GM18873 (cell line): ENCODE measurements at regions not wholly inside any gene's neighbourhood (a gene's known extent, or its start where the extent isn't known, plus 50 kb on each side); places are given as distances from the start of the nearest gene placed in this dataset.

Experiments
- ATAC-seq: cut with Tn5 transposase; IDR thresholded peaks from one replicate; pipeline ENCODE4 v1.9.1; 2021; ENCODE audit warnings: mild to moderate bottlenecking, moderate library complexity, moderate number of reproducible peaks; ENCODE audit not compliant: unreplicated experiment, low FRiP score

GRCh38 chr5:17690473-17690872, 56.2 kb downstream of the TAF11L14 start:
- no peak for ATAC-seq

GRCh38 chr5:17691762-17692161, 57.5 kb downstream of the TAF11L14 start:
- no peak for ATAC-seq

GRCh38 chr5:17694371-17694770, 60.1 kb downstream of the TAF11L14 start:
- no peak for ATAC-seq

- ATAC-seq, result no peak
Observed at GRCh38 chr5:17694914-17695313, 60.7 kb downstream of the TAF11L14 start.

GRCh38 chr5:17696627-17697026, 62.4 kb downstream of the TAF11L14 start:
- no peak for ATAC-seq

- no peak for ATAC-seq
Observed at GRCh38 chr5:17697671-17698070, 63.4 kb downstream of the TAF11L14 start.

- no peak for ATAC-seq
Observed at GRCh38 chr5:17709011-17709710, 74.9 kb downstream of the TAF11L14 start.

GRCh38 chr5:17713301-17713700, 79.0 kb downstream of the TAF11L14 start:
- ATAC-seq, result no peak

- no peak for ATAC-seq
Observed at GRCh38 chr5:17714186-17714585, 79.9 kb downstream of the TAF11L14 start.

GRCh38 chr5:17719592-17719991, 85.3 kb downstream of the TAF11L14 start:
- no peak for ATAC-seq

- ATAC-seq, result no peak
Observed at GRCh38 chr5:17720071-17720470, 85.8 kb downstream of the TAF11L14 start.

- ATAC-seq, result no peak
Observed at GRCh38 chr5:17723876-17724275, 89.6 kb downstream of the TAF11L14 start.

GRCh38 chr5:17727098-17727497, 92.8 kb downstream of the TAF11L14 start:
- ATAC-seq, result no peak

GRCh38 chr5:17730421-17730820, 96.2 kb downstream of the TAF11L14 start:
- ATAC-seq, result no peak

- ATAC-seq, result no peak
Observed at GRCh38 chr5:17732351-17732923, 98.2 kb downstream of the TAF11L14 start.

GRCh38 chr5:17734011-17734410, 99.8 kb downstream of the TAF11L14 start:
- ATAC-seq, result no peak

- no peak for ATAC-seq
Observed at GRCh38 chr5:17735761-17736160, 101.5 kb downstream of the TAF11L14 start.

- ATAC-seq, result no peak
Observed at GRCh38 chr5:17737092-17737491, 102.8 kb downstream of the TAF11L14 start.

GRCh38 chr5:17738446-17738845, 104.2 kb downstream of the TAF11L14 start:
- no peak for ATAC-seq

GRCh38 chr5:17743580-17744435, 109.5 kb downstream of the TAF11L14 start:
- ATAC-seq, result no peak

- ATAC-seq, result no peak
Observed at GRCh38 chr5:17748201-17748600, 113.9 kb downstream of the TAF11L14 start.
